K562 (cell line): ENCODE measurements at regions not wholly inside any gene's neighbourhood (a gene's known extent, or its start where the extent isn't known, plus 50 kb on each side); places are given as distances from the start of the nearest gene placed in this dataset.

Experiments used
- ARNT ChIP-seq, 2 experiments: fragments of 450-650 bp; IDR thresholded peaks; 2 replicates each; pipeline ENCODE4 v1.6.1; 2016; ENCODE audit warnings: mild to moderate bottlenecking in 1 of 2
- C11orf30 ChIP-seq: fragments of 450-650 bp; IDR thresholded peaks from 2 replicates; pipeline ENCODE4 v1.6.1; 2016; ENCODE audit warnings: low read depth, mild to moderate bottlenecking
- CBX1 ChIP-seq: sonication (generic); IDR thresholded peaks from 2 replicates; pipeline ENCODE4 v1.6.1; 2016; ENCODE audit warnings: antibody characterized with exemption, low read depth, mild to moderate bottlenecking
- CBX5 ChIP-seq: IDR thresholded peaks from 2 replicates; pipeline ENCODE4 v1.6.1; 2014; ENCODE audit warnings: low read depth, borderline replicate concordance
- DPF2 ChIP-seq: fragments of 450-650 bp; IDR thresholded peaks from 2 replicates; pipeline ENCODE4 v1.6.1; 2016
- HDGF ChIP-seq: fragments of 450-650 bp; IDR thresholded peaks from 2 replicates; pipeline ENCODE4 v1.6.1; 2016
- JUND ChIP-seq, 2 experiments: IDR thresholded peaks; 2 replicates in 1 of 2; 3 replicates in 1 of 2; pipeline ENCODE4 v1.6.1; 2011; ENCODE audit warnings: borderline replicate concordance in 2 of 2, low read depth in 2 of 2, low read length in 2 of 2, improper control_type of control experiment in 1 of 2, missing biosample characterization in 1 of 2, missing genetic modification characterization in 1 of 2, missing genetic modification reagents in 1 of 2
- KLF16 ChIP-seq: IDR thresholded peaks from 2 replicates; pipeline ENCODE4 v1.6.1; 2016; ENCODE audit warnings: antibody characterized with exemption
- MAFK ChIP-seq: IDR thresholded peaks from 2 replicates; pipeline ENCODE4 v1.6.1; 2011; ENCODE audit warnings: low read length, improper control_type of control experiment
- PTRF ChIP-seq: fragments of 450-650 bp; IDR thresholded peaks from 2 replicates; pipeline ENCODE4 v1.6.1; 2016; ENCODE audit warnings: mild to moderate bottlenecking, missing genetic modification characterization, missing compliant biosample characterization
- TAF9B ChIP-seq: fragments of 450-650 bp; IDR thresholded peaks from 2 replicates; pipeline ENCODE4 v1.6.1; 2018; ENCODE audit warnings: mild to moderate bottlenecking; ENCODE audit not compliant: partially characterized antibody
- TBL1XR1 ChIP-seq, 2 experiments: IDR thresholded peaks; 2 replicates each; pipeline ENCODE4 v1.6.1; 2012; ENCODE audit warnings: improper control_type of control experiment in 2 of 2, low read length in 2 of 2, mild to moderate bottlenecking in 1 of 2
- ZBED1 ChIP-seq: IDR thresholded peaks from 2 replicates; pipeline ENCODE4 v1.6.1; 2014
- ZC3H11A ChIP-seq: IDR thresholded peaks from 2 replicates; pipeline ENCODE4 v1.6.1; 2012; ENCODE audit warnings: low read depth, low read length, improper control_type of control experiment
- ZKSCAN1 ChIP-seq: fragments of 150-350 bp; IDR thresholded peaks from 2 replicates; pipeline ENCODE4 v1.6.1; 2016; ENCODE audit warnings: low read depth, low read length
- ZNF830 ChIP-seq: fragments of 250-450 bp; sonication (Bioruptor Pico); IDR thresholded peaks from 2 replicates; pipeline ENCODE4 v1.5.0; 2021; ENCODE audit warnings: mild to moderate bottlenecking
- TF ChIP-seq, protein P1 (sequence below): fragments of 250-450 bp; sonication (Bioruptor Pico); IDR thresholded peaks from 2 replicates; pipeline ENCODE4 v1.5.0; 2020; ENCODE audit warnings: mild to moderate bottlenecking
- TF ChIP-seq, protein P2 (sequence below): sonication (generic); formaldehyde crosslinking; IDR thresholded peaks from 2 replicates; pipeline ENCODE4 v1.8.1; 2023; ENCODE audit warnings: mild to moderate bottlenecking, missing genetic modification reagents
- TF ChIP-seq, protein P3 (sequence below): fragments of 200-800 bp; sonication (Bioruptor generic); IDR thresholded peaks from 2 replicates; pipeline ENCODE4 v1.6.1; 2017; ENCODE audit warnings: missing genetic modification characterization, missing compliant biosample characterization
- TF ChIP-seq, protein P4 (sequence below), 2 experiments: fragments of 150-350 bp in 1 of 2; IDR thresholded peaks; 2 replicates each; pipeline ENCODE4 v1.6.1; 2012 to 2016; ENCODE audit warnings: low read depth in 2 of 2, low read length in 2 of 2, mild to moderate bottlenecking in 1 of 2, moderate library complexity in 1 of 2

DNA sequence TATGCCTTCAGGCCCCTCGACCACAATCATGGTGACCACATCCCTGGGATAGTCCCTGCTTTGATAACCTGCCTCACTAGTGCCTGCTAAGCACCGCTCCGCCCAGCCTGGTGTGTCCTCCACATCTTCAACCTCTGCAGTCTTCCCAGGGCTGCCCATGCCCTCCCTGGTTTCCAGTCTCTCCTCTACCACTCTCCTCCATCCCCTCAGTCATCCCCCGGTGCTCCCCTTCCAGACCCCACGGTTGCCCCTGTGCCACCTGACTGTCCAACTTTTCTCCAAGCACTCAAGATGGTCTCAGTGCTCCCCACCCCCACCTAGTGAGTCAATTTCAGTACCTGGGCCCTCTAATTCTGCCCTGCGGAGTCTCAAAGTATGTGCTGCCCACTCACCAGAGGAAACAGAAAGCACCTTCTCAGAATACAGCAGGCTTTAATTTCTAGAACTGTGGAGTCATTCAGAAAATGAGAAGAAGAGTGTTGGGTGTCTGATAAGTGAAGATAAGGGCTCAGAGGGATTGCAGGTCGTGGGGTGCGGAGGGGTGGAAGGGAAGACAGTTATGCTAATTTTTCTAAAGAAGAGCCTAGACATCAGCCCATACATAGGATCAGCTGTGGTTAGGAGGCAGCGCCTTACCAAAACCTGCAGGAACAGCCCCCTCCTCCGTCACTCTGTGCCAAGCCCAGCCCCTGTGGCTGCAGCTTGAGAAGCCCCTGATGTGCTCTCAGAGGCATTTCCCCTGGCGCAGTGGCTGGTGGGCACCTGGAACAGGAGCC lies 53.6 kb upstream of the CAB39 start (continued):
- TF ChIP-seq DPF2 (peak; percentile 95), JUND (IDR thresholded peaks at IDR 0.05; ENCODE audit: borderline replicate concordance, low read depth, low read length) (peak; percentile 76), JUND (tag; IDR thresholded peaks at IDR 0.05; ENCODE audit: borderline replicate concordance, low read depth, low read length) (peak; percentile 51; the same call in 1 of the 3 replicates), KLF16 (peak; percentile 86), HDGF (0 out of 2 replicates have a peak, but pooled peaks have one; percentile 46), ZC3H11A (no peak), TBL1XR1 (IDR thresholded peaks at IDR 0.05; ENCODE audit: low read length in 2 of 2) (peak in 1 of 2 experiments; percentile 94; a peak in 2 of 4 replicates), ZBED1 (peak; percentile 31; the same call in 1 of the 2 replicates), CBX5 (no peak), ZKSCAN1 (peak; percentile 46; the same call in 1 of the 2 replicates), MAFK (peak; percentile 73; the same call in 1 of the 2 replicates), ZNF830 (0 out of 2 replicates have a peak, but pooled peaks have one; percentile 18), CBX1 (no peak), ARNT (IDR thresholded peaks at IDR 0.05) (peak; percentile 79 to 82; a peak in 3 of 4 replicates), TAF9B (peak; percentile 77), C11orf30 (peak; percentile 79), PTRF (tag) (no peak)
- TF ChIP-seq, protein P1, sequence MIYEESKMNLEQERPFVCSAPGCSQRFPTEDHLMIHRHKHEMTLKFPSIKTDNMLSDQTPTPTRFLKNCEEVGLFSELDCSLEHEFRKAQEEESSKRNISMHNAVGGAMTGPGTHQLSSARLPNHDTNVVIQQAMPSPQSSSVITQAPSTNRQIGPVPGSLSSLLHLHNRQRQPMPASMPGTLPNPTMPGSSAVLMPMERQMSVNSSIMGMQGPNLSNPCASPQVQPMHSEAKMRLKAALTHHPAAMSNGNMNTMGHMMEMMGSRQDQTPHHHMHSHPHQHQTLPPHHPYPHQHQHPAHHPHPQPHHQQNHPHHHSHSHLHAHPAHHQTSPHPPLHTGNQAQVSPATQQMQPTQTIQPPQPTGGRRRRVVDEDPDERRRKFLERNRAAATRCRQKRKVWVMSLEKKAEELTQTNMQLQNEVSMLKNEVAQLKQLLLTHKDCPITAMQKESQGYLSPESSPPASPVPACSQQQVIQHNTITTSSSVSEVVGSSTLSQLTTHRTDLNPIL, result no peak
- TF ChIP-seq, protein P2, sequence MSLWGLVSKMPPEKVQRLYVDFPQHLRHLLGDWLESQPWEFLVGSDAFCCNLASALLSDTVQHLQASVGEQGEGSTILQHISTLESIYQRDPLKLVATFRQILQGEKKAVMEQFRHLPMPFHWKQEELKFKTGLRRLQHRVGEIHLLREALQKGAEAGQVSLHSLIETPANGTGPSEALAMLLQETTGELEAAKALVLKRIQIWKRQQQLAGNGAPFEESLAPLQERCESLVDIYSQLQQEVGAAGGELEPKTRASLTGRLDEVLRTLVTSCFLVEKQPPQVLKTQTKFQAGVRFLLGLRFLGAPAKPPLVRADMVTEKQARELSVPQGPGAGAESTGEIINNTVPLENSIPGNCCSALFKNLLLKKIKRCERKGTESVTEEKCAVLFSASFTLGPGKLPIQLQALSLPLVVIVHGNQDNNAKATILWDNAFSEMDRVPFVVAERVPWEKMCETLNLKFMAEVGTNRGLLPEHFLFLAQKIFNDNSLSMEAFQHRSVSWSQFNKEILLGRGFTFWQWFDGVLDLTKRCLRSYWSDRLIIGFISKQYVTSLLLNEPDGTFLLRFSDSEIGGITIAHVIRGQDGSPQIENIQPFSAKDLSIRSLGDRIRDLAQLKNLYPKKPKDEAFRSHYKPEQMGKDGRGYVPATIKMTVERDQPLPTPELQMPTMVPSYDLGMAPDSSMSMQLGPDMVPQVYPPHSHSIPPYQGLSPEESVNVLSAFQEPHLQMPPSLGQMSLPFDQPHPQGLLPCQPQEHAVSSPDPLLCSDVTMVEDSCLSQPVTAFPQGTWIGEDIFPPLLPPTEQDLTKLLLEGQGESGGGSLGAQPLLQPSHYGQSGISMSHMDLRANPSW (CRISPR knock-in tag), result no peak
- TF ChIP-seq, protein P3, sequence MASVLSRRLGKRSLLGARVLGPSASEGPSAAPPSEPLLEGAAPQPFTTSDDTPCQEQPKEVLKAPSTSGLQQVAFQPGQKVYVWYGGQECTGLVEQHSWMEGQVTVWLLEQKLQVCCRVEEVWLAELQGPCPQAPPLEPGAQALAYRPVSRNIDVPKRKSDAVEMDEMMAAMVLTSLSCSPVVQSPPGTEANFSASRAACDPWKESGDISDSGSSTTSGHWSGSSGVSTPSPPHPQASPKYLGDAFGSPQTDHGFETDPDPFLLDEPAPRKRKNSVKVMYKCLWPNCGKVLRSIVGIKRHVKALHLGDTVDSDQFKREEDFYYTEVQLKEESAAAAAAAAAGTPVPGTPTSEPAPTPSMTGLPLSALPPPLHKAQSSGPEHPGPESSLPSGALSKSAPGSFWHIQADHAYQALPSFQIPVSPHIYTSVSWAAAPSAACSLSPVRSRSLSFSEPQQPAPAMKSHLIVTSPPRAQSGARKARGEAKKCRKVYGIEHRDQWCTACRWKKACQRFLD (CRISPR knock-in tag), result 0 out of 2 replicates have a peak, but pooled peaks have one; percentile 19
- TF ChIP-seq, protein P4, sequence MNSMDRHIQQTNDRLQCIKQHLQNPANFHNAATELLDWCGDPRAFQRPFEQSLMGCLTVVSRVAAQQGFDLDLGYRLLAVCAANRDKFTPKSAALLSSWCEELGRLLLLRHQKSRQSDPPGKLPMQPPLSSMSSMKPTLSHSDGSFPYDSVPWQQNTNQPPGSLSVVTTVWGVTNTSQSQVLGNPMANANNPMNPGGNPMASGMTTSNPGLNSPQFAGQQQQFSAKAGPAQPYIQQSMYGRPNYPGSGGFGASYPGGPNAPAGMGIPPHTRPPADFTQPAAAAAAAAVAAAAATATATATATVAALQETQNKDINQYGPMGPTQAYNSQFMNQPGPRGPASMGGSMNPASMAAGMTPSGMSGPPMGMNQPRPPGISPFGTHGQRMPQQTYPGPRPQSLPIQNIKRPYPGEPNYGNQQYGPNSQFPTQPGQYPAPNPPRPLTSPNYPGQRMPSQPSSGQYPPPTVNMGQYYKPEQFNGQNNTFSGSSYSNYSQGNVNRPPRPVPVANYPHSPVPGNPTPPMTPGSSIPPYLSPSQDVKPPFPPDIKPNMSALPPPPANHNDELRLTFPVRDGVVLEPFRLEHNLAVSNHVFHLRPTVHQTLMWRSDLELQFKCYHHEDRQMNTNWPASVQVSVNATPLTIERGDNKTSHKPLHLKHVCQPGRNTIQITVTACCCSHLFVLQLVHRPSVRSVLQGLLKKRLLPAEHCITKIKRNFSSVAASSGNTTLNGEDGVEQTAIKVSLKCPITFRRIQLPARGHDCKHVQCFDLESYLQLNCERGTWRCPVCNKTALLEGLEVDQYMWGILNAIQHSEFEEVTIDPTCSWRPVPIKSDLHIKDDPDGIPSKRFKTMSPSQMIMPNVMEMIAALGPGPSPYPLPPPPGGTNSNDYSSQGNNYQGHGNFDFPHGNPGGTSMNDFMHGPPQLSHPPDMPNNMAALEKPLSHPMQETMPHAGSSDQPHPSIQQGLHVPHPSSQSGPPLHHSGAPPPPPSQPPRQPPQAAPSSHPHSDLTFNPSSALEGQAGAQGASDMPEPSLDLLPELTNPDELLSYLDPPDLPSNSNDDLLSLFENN (IDR thresholded peaks at IDR 0.05; ENCODE audit: low read depth in 2 of 2, low read length in 2 of 2), result peak in 1 of 2 experiments; percentile 86; a peak in 2 of 4 replicates
